NCI-H146 (cell line): ENCODE measurements at regions not wholly inside any gene's neighbourhood (a gene's known extent, or its start where the extent isn't known, plus 50 kb on each side); places are given as distances from the start of the nearest gene placed in this dataset.

Source experiments
- DNase-seq: peaks from one replicate; lab custom pipeline; 2025; lab: John Stamatoyannopoulos, UW

DNA sequence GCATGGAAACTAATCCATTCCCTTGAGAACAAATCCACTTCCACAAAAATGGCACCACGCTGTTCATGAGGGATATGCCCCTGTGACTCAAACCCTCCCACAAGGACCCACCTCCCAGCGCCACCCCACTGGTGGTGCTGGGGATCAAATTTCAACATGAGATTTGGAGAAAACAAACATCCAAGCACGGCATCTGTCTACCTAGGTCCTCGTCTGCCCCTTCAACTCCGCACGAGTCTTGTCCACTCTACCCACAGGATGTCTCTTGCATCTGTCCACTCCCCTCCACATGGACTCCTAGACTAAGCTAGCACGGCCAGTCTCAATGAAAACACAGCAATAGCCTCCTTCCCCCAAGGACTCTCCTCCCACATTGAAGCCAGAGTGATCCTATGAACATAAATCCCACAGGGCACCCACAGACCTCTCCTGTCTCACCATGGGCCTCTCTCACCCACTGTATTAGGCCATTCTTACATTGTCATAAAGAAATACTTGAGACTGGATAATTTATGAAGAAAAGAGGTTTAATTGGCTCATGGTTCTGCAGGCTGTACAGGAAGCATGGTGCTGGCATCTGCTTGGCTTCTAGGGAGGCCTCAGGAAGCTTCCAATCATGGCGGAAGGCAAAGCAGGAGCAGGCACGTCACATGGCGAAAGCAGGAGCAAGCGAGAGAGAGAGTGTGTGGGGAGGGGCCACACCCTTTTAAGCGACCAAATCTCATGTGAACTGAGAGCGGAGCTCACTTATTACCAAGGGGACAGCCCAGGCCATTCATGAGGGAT is 101.4 kb downstream of the TOMM20 start:
- no peak for DNase-seq

DNA sequence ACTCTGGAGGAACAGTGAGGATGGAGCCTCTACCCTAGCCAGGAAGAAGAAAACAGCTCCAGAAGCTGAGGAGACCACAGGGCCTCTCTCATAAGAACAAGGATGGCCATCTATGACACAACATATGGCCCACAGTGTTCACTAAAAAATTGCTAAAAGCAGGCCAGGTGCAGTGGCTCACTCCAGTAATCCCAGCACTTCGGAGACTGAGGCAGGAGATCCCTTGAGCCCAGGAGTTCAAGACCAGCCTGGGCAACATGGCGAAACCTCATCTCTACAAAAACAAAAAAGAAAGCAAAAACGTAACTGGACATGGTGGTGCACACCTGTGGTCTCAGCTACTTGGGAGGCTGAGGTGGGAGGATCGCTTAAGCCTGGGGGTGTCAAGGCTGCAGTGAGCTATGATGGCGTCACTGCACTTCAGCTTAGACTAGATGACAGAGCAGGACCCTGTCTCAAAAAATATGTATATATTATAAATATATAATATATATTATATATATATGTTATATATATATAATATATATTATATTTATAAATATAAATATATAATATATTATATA is 103.1 kb downstream of the TOMM20 start:
- no peak for DNase-seq

DNA sequence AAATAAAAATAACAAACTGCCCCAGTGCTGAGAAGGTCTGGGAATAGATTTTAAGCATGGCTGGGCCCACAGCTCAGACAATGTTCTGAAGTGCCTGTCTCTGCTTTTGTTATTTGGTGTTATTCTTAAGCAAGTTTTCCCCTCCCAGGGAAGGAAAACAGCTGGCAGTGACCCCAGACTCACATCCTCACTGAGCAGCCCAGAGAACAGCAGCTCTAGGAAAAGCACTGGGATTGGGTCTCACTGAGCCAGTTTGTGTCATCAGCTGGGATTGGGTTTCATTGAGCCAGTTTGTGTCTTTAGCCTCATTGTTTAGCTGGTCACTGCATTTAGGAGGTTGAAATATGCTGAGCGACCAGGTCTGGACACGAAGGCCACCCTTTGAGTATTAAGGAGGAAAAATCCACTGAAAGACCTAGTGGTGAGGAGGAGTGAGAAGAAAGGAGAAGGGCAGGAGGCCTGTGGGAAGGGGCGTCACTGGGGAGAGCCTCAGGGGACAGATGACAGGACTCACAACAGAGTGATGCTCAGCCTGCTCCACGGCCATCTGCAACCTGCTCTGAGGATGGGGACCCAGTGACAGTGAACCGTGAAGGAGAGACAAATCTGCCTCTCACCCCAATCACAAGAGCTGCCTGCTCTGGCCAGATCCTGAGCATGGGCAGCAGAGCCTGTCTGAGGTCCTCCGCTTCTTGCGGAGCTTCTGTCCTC is 103.8 kb downstream of the TOMM20 start:
- no peak for DNase-seq

DNA sequence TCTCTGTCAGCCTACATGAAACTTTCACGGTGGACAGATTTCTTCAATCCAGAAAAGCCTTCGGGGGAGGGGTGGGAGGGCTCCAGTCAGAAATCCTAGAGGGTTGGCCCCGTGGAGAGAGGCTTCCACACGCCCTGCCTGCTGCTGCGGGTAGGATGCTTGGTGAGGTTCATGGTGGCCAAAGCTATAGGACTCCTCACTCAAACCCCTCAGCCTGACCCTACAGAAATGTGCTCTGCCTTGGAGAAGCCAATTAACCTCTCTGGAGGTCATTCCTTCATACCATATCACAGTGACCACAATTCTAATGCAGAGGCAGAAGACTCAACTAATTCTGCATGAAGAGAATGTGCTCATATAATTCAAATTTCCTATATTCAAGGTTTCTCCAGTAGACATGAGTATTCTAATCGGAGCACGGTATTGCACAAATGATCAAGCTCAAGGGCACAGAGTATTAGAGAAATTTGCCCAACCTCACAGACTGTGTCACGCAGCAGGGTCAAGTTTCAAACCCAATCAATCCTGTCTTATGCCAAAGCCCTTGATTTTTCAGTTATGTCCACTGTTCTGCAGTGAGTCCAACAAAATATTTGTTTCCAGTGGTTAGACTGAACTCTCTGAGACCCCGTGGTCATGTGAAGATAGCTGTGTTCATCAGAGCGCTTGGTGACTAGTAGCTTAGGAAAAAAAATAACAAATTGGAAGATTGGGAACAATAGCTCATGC is 104.8 kb downstream of the TOMM20 start:
- no peak for DNase-seq

DNA sequence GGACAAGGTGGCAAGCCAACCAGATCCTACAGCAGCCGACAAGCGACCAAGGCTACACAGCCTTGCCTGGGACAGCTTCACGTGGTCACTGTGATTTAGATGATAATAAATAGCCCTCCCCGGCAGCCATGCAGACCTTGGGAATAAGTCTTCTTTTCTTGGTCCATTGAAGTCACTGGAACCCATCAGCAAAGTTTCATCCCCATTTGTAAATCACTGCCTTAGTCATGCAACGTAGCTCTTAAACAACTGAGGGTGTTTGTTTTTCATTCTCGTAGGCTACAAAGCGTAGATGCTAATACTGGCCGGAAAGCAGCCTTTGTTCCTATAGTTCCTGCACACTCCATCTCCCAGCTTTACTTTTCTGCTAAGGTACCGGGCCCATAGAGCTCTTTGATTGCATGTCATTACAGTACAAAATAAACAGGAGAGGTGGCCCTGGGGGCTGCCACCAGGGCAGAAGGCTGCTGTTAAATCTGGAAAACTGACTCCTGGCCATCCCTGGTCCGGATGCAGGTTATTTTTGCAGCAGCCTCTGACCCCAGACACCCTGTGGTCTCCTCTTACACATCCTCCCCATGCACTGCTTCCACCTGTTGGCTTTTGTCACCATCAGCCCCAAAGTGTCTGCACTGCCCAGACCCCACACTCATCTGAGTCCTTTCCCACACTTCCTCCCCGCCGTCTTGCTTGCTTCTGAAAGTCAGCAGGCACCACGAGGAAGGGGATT is 105.5 kb downstream of the TOMM20 start:
- DNase-seq: no peak

GRCh38 chr1:235022341-235022980 is 106.2 kb downstream of the TOMM20 start:
- DNase-seq: no peak

- DNase-seq: no peak
Observed at GRCh38 chr1:235021815-235022214, 106.8 kb downstream of the TOMM20 start.

DNA sequence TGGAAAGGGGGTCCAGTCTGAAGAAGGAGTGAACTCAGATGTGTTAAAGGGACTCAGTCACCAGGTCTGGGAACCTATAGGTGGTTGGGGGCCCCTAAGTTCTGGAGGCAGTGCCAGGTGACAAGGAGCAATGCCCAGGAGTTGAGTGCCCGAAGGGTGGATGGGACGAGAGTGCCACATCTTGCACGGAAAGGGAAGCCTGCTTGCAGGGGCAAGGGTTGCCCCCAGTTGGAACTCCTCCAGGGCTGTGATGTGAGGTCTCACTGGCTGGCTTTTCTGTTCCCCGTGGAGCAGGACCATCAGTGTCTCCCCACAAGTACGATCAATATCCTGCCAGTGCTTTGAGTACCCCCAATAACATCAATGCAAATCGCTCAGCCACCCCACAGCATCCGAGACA is 107.3 kb downstream of the TOMM20 start:
- DNase-seq: no peak

DNA sequence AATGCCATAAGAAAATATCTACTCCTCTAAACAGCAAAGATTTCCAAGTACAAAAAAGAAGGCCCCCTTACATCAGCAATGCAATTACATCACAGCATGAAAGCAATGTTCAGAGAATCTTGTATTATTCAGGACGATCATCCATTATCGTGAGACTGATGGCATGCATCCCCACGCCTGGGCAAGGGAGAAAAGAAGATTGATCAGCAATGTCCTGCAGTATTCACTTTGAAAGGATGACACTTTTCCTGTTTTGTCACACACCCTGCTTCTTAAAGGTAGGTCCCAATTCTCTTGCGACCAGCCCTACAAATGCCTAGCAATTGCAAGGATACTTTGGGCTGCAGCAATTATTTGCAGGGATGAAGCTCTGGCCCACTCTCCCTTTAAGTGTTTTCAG is 108.7 kb downstream of the TOMM20 start:
- DNase-seq: no peak

GRCh38 chr1:235019471-235019870 is 109.2 kb downstream of the TOMM20 start:
- no peak for DNase-seq

GRCh38 chr1:235018720-235019444 is 109.8 kb downstream of the TOMM20 start:
- DNase-seq: no peak

- no peak for DNase-seq
Observed at GRCh38 chr1:235018161-235018560, 110.5 kb downstream of the TOMM20 start.

GRCh38 chr1:235017719-235018118 is 110.9 kb downstream of the TOMM20 start:
- no peak for DNase-seq

DNA sequence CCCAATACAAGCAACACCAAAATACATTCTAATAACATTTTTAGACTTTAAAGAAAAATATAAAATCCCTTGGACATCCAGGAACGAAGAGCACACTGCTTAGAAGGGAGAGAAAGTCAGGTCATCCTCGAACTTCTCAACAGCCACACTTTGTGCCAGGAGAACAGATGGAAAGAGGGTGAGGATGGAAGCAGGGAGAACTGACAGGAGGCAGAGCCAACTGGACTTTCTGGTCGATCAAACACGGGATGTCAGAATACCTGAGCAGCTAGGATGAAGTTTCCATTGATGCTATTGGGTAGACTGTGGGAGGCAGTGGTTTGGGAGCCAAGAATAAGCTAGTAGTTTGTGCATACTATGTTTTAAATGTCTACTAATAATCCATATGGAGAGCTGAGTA is 111.4 kb downstream of the TOMM20 start:
- DNase-seq: no peak

DNA sequence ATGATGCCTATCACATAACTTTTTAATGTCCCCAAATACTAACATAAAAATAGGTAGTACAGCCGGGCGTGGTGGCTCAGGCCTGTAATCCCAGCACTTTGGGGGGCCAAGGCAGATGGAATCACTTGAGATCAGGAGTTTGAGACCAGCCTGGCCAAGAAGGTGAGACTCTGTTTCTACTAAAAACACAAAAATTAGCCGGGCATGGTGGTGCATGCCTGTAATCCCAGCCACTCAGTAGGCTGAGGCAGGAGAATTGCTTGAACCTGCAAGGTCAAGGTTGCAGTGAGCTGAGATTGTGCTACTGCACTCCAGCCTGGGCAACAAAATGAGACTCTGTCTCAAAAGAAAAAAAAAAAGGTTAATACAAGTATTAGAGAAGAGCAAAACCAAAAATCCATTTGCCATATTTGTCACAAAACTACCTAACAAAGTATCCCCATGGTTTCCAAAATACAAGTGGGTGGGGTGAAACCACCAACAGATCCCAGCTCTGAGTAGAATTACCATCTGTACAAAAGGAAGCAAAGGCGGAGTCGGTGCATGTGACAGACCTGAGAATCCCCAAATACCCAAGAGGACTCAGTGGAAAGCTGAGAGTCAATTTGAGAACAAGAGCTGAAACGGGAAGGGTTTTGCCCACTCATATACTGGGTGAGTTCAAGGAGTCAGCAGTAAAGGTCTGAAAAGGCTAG is 113.2 kb downstream of the TOMM20 start:
- no peak for DNase-seq

DNA sequence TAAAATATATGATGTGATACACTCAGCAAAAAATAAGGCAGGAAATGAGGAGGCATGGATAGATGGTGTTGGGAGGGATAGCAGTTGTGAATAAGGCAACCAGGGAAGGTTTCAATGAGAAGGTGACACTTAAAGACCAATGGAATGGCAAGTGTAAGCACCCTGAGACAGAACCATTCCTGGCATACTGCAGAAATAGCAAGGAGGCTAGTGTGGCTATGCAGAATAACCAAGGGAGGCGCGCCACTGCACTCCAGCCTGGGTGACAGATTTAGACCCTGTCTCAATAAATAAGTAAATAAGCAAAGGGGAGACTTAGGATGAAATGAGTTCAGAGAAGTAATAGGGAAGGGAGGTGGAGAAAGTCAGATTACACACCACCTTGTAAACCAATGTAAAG is 113.9 kb downstream of the TOMM20 start:
- no peak for DNase-seq

GRCh38 chr1:235013512-235013911 is 115.1 kb downstream of the TOMM20 start:
- no peak for DNase-seq

- DNase-seq: no peak
Observed at GRCh38 chr1:235012436-235013210, 116.0 kb downstream of the TOMM20 start.
